Body of pancreas (tissue), 4 donors: ENCODE measurements at regions not wholly inside any gene's neighbourhood (a gene's known extent, or its start where the extent isn't known, plus 50 kb on each side); places are given as distances from the start of the nearest gene placed in this dataset.

Experiments used
- CTCF ChIP-seq, 7 experiments: fragments of 450-650 bp in 4 of 7; fragments of 200-600 bp in 3 of 7; sonication (generic) in 3 of 7; IDR thresholded peaks; one replicate each; pipeline ENCODE4 v1.5.1; 2016 to 2019; ENCODE audit warnings: antibody characterized with exemption in 7 of 7
- POLR2A ChIP-seq, 3 donors: fragments of 450-650 bp; IDR thresholded peaks; one replicate each; pipeline ENCODE4 v1.6.1; 2016; ENCODE audit warnings: antibody characterized with exemption in 3 of 3, mild to moderate bottlenecking in 2 of 3

GRCh38 chr1:94597701-94598100 lies 56.1 kb upstream of the F3 start:
- no peak for TF ChIP-seq POLR2A (IDR thresholded peaks at IDR 0.05)
- TF ChIP-seq CTCF (IDR thresholded peaks at IDR 0.05) = no peak
